ENCODE measurements at regions not wholly inside any gene's neighbourhood (a gene's known extent, or its start where the extent isn't known, plus 50 kb on each side); places are given as distances from the start of the nearest gene placed in this dataset.
"Not testable (repeated sequence)": the region's sequence is repeated elsewhere in the genome, so short reads cannot be mapped to it uniquely, and the experiment has no call there.

GRCh38 chr12:25394775-25395174 is 144.0 kb upstream of the KRAS start:
- not testable (repeated sequence) for TF ChIP-seq CTCF (conservative IDR thresholded peaks at IDR 0.05; ENCODE audit: low read depth, low read length); EZH2 (IDR thresholded peaks at IDR 0.05; ENCODE audit: borderline replicate concordance, low read depth, low read length, poor library complexity, severe bottlenecking)
